ENCODE measurements at regions not wholly inside any gene's neighbourhood (a gene's known extent, or its start where the extent isn't known, plus 50 kb on each side); places are given as distances from the start of the nearest gene placed in this dataset.
"Not testable (repeated sequence)": the region's sequence is repeated elsewhere in the genome, so short reads cannot be mapped to it uniquely, and the experiment has no call there.

DNA sequence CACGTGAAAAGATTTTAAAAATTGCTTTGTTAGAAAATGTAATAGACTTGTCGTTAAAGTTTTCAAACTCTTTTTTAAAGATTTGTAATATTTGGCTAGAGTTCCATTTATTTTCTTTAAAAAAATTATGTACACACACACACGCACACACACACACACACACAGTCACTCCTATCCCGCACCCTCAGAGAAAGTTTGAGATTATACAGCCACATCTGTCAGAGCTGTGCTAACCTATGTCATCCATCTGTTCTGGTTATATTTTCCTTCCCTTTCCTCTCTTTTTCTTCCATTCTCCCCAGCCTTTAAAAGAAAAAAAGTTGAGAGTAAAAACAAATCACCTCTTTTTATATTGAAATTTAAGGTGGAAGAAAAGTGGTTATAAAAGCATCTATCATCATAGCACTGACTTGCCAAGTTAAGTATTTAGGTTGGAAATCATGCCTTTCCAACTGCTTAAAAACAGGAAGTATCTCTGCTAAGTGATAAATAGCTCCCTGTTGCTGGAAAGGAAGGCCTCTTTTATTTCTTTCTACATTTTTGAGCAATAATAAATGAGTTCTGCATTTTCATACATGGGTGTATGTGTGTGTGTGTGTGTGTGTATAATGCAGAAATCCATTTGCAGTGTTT lies 163.3 kb upstream of the SPRY1 start:
- no peak for DNase-seq

DNA sequence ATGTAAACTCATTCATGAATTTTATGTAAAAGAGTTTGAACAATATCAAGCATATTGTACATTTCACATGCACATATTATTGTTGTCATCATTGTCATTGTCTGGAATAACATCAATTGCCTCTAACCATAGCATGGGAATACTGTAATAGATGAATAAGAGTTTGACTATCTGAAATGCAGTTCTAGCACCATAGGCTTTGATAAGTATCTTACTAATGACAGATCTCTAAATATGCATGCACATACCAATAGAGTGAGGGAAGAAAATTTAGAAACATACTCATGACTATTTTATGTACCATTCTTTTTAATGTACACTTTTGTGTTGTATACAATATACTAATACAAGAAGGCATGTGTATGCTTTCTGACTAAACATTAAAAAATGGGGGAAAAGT lies 161.6 kb upstream of the SPRY1 start:
- DNase-seq = no peak

DNA sequence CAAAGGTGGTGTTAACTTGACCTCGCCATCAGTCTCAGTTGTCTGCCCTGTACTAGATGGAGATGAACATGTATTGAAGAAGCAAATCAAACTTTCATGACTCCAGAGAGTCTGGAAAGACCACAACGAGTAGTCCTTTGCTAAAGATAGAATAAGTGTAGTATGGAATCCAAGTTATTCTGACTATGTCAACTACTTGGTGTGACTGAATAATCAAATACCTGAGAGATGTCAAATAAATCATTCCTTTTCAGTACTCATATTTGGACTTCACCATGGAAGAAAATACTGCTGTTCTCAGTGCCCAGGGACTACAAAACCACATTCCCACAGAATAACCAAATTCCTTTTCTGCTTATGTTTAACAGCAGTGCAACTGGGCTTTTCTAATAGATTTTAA lies 161.2 kb upstream of the SPRY1 start:
- no peak for DNase-seq

DNA sequence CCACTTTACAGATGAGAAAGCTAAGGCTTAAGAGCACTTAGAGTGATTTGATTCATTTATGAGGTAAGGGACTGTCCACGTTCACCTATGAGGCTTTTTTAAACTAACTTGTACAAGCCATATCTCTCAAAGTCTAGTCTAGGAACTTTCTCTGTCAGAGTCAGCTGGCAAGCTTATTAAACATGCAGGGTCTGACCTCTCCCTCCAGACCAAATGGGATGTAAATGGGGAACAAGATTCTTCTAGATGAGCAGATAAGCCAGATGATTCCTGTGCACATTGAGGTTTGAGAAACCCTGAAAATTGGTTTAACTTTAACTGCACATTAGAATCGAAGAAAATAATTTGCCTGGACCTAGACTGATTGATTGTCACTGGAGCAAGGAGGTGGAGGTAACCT lies 160.0 kb upstream of the SPRY1 start:
- DNase-seq = no peak

DNA sequence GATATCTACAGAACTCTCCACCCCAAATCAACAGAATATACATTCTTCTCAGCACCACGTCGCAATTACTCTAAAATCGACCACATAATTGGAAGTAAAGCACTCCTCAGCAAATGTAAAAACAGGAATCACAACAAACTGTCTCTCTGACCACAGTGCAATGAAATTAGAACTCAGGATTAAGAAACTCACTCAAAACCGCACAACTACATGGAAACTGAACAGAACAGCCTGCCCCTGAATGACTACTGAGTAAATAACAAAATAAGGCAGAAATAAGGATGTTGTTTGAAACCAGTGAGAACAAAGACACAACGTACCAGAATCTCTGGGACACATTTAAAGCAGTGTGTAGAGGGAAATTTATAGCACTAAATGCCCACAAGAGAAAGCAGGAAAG lies 156.3 kb upstream of the SPRY1 start:
- not testable (repeated sequence) for DNase-seq

DNA sequence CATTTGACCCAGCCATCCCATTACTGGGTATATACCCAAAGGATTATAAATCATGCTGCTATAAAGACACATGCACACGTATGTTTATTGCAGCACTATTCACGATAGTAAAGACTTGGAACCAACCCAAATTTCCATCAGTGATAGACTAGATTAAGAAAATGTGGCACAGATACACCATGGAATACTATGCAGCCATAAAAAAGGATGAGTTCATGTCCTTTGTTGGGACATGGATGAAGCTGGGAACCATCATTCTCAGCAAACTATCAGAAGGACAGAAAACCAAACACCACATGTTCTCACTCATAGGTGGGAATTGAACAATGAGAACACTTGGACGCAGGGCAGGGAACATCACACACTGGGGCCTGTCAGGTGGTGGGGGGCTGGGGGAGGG lies 153.4 kb upstream of the SPRY1 start:
- DNase-seq = not testable (repeated sequence)

DNA sequence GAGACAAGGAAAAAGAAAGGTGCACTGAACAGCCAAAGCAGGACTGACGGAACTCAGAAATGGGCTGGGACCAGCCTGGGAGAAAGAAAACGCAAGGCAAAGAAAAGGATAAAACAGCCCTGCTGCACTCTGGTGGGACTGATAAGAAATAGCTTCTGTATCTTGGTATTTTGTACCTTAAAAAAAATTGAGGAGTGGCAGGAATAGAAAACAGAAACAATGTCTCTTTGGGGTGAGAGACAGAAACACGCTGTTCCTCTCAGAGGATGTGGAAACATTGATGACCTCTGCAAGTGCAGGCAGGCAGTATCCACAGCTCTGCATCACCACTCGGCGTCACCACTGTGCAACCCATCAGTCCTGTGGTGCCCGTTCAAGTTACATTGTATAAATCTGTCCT lies 152.5 kb upstream of the SPRY1 start:
- no peak for DNase-seq

DNA sequence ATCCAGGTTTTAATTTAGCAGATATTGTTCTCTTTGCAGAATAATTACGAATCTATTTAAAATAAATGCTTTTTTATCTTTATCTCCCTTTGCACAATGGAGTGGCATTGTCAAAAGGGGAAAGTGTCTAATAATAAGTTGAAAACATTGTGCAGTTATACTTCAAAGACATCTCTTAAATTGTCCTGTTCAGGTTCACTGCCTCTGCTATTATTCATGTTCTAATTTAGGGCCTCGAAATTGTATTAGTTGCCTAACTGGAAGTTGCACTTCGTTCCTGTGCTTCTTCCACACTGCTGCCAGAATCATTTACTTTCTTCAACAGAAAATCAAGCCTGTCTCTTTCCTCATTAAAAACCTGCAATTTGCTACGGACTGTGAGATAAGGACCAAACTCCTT lies 150.5 kb upstream of the SPRY1 start:
- DNase-seq = no peak

DNA sequence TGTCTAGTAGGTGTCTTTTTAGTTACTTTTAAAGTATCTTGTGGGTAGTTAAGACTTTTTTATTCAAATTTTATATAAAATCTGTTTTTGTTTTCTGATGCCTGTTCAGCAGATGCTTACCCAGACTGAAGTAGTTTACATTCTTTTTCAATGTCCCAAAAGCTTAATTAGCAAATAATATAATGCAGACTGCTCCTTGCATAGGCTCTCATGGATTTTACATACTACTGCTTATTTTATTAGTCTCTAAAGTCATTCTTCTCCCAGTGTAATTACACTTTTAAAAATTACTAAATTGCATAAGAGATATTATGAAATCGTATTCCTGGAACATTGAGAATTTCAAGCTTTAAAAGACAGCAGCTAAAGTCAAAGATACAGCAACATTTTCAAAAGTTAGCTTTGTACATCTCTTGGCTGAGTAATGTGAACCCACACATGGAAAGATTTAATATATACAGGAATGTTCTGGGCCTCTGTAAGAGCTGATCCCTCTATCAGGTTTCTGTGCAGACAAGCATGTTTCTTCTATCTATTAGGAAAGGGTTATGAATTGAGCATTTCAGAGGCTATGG lies 148.4 kb upstream of the SPRY1 start:
- DNase-seq = no peak

DNA sequence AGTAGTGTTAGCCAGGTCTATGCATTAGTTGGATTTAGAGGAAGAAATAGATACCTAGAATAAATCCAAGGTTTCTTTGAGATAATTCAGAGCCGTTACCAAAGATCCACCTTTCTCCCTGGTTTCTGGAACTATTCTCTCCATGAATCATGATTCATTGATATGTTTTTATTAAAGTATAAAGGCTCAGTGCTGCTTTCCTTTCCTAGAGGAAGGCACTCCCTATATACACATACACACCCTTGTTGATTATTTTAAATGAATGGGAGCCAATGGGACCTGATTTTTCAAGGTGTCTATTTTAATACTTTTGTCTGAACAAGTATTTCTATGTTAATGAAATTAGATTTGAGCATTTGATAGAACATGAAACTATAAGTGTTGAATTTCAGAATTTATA lies 146.8 kb upstream of the SPRY1 start:
- DNase-seq = no peak

DNA sequence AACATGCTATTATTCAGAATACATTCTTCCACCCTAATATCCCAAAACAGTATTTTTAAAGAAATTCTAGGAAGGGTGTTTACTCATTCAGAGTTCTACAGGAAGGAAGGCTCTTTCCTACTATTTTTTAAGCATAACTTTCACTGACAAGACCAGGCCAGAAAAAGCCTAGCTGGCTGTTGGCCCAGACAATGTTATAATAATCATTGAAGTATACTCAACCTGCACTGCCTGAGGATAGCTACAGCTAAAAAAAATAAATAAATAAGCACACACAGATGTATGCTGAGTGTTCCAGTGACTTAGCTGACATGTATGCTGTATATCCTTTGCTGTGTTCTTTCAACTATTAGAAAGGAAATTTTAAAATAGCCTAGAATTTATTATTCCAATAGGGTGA lies 145.8 kb upstream of the SPRY1 start:
- DNase-seq = no peak

DNA sequence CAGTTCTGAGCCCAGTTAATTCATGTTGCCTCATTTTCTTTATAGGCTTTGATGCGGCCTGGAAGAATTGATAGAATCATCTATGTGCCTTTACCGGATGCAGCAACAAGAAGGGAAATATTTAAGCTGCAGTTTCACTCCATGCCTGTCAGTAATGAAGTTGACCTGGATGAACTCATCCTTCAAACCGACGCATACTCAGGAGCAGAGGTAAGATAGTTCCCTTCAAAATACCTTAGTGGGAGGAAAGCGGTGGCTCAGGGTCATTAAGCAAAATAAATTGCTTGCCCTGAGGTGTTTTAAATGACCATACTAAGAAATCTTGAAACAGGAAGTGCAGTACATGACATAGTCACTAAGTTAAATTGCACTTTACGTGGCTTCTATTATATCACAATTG lies 140.6 kb upstream of the SPRY1 start:
- no peak for DNase-seq

DNA sequence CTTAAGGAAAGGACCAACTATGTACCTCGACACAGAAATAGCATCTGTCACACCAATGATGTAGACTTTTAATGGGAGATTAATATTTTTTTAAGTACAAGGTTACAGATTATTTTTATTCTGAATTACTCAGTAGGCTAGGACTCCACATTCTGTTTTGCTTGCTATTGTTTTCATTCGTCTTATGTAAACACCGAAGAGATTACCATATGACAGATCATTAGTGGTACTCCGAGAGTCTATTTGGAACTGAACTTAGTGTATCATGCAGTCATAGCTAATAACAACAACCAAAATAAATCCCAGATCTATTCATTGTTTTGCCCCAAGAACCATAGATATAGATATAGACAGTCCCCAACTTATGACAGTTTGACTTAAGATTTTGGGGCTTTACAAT lies 139.7 kb upstream of the SPRY1 start:
- no peak for DNase-seq

DNA sequence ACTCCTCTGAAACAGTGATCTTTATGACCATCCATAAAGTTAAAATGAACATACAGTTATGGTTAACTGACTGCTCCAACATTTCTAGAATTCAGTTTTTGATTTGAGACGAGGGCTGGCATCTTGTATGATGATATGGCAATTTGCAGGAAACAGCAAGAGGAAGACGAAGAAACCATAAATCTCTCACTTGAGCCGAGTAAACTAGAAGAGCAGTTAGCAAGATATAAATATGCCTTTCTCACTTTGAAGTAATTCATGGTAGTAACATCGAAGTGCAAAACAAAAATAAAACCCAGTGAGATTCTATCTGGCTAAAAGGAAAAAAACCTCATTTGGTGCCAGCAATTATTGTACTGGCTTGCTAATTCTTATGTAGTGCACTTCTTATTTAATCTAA lies 139.0 kb upstream of the SPRY1 start:
- no peak for DNase-seq

DNA sequence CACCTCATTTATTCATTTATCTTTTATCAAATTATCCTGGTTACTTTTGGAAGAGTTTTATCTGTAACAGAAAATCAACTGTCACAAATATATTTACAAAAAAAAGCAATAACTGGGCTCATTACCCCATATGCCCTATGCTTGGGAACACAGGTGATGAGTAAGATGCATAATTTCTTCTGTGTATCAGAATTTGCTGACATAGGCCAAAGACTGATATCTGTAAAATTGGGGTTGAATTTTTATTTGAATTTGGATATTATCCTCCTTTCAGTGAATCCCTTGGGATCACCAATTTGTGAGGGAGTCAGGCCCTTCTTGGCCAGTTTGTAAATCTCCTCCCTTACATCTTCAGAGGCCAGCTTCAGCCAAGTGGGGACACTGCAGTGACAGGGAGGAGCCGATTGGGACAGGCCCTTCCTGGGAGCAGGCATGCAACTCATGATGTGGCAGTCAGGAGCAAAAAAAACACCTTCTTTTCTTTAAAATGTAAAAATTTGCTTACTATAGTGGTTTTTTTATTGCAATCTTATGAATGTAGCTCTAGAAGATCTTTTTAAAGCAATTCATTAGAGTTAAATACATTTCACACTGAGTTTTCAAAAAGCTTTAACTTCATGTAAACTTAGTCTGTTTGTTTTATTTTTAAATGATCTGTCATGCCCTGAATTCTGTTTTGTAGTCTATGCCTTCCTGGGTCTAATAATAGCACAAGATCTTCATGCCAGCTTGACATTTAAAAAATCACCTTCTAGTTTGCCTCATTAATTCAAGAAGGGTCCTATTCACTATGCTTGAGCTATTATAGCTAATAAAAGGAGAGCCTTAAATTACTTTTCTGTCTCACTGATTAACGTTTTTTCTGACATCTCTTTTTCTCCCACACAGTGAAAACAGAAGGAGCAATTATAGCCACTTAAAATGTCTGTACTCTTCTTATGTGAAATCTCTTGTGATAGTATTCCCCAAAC lies 136.6 kb upstream of the SPRY1 start:
- DNase-seq = no peak

DNA sequence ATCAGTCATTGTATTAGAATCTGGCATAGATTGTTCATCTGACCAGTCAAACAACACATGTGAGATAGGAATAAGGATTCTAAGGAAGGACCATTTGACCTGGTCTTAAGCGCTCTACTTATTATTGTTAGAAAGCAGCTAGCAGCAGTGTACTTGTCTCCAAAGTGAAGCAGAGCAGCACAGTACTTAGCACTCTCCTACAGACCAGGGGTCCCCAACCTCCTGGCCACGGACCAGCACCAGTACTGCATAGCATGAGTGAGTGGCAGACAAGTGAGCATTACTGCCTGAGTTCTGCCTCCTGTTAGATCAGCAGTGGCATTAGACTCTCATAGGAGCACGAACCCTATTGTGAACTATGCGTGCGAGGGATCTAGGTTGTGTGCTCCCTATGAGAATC lies 135.9 kb upstream of the SPRY1 start:
- DNase-seq = no peak

DNA sequence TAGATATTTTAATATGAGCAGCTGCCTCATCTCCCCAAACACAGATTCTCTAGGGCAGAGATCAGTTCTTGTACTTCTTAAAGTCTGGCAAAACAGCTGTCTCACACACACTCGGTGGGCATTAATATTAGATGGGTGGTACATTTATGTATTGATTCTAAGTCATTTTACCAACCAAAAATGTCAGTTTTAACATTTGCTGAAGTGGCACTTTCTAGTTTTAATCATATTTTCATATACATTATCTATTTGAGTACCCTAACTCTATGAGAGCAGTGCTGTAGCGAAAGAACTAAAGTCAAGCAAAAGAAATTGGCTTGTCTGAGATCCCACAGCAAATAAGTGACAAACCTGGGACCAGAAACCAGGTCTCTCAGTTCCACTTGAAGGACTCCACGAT lies 134.5 kb upstream of the SPRY1 start:
- no peak for DNase-seq

DNA sequence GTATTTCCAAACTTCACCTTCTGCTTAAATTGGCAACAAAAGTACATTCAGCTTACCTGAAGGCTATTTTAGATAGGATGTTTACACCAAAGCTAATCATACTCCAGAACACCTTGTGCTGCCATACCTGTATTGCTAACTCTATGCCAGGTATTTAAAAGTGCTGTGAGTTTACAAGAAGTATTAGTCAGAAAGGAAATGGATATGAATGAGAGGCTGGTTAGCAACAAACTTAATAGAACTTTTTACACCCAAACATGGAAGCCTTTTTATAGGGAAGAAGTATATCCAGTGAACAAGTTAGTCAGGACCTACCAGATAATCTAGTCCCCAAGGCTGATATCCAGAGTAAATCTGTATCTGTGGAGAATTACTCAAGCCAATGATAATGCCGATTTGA lies 131.2 kb upstream of the SPRY1 start:
- no peak for DNase-seq

DNA sequence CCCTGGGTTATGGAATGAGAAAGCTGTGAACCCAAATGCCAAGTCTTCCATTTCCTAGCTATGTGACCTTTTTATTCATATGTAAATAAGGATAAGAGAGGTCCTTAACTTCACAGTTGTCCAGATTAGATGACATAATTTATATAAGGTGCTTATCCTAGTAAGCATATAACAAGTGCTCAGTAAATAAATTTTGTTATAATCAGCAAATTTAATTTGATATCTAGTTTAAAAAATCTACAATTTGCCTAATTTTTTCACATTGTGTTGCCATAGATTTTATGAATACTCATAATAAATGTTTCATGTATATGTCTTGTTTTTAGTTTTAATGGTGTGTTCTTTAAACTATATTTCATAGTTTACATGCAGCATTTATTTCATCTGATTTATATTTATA lies 130.4 kb upstream of the SPRY1 start:
- no peak for DNase-seq

DNA sequence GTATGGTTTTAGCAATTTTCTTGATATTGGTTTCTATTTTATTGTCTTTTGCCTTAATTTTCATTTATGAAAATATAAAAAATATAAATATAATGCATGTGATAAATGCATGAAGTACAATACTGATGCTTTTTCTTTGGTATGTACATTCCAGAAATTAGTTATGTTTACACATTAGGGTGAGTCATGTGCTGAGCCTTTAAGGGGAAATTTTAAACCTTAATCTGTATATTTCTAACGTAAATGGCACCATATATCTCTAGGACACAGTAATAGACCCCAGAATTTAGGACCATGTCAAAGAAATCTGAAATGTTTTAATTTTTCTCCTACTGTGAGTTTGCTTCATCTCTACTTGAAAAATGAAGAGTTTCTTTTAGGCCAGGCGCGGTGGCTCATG lies 117.8 kb upstream of the SPRY1 start:
- no peak for DNase-seq

DNA sequence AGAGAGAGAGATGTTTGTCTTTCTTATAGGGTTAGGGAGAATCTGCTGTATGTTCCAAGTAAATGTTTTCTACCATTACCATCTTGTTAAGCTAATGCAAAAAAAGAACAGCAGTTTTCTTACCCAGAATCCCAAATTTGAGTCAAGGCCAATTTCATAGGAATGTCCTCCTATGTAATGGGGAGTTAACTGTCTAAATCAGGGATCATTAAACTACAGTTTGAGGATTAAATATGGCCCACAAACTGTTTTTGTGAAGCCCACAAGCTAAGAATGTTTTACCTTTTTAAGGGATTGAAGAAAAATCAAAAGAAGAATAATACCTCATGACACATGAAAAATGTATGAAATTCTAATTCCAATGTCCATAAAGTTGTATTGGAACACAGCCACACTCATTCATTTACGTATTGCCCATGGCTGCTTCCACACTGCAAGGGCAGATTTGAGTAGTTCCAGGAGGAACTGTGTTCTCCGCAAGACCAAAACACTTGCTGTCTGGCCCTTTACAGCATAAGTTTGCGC lies 113.2 kb upstream of the SPRY1 start:
- DNase-seq = no peak

DNA sequence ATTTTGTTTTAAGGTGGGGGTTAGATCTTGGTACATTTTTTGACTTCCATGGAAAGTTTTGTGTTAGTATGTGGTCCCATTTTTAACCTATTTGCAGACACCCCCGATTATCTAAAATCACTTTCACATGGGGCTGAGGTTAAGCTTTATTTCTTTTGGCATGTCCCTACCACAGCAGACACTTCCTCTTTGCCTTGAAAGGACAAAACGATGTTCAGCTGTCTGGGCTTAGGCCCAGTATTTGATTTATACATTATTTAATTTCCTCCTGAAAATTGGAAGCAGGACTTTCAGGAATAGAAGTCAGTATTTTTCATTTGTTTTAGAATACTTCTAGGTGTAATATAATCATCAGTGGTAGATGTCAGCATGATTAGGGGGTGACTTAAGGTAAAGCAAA lies 112.4 kb upstream of the SPRY1 start:
- no peak for DNase-seq

DNA sequence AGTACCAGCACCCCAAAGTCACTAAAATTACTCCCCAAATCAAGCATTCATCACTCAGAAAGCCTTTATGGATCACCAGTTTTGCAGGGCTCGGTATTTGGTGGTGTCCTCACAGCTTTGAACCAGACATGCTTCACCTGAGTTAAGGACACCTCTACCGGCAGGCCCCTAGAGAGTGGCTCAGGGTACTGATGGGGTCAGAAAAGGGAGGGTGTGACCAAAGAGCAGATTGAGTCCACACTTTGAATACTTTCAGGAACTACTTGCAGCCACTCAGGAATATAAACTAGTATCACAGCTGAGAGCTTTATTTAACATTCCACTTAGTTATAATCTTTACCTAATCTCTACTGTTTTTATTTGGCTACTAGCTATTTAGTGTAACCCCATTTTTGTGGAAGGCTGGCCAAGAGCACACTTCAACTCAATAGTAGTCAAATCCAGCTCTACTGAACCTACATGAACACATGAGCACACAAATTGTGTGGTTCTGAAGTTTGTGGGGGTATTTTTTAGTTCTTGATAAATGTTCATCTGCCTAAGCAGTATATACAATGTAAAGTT lies 109.6 kb upstream of the SPRY1 start:
- no peak for DNase-seq

Measured in NCI-H748 treated with DMSO at 0.1 percent for 48 hours (cell line).